Fibroblast of lung (primary cell): ENCODE measurements at regions not wholly inside any gene's neighbourhood (a gene's known extent, or its start where the extent isn't known, plus 50 kb on each side); places are given as distances from the start of the nearest gene placed in this dataset.

Experiments
- DNase-seq, 2 donors: peaks; one replicate each; pipeline versions ENCODE4 v3.0.0 to v3.0.0-alpha.2; 2010; ENCODE audit warnings: low read depth in 2 of 2
- H2AFZ ChIP-seq: 2 replicates; pipeline ENCODE4 v1.5.1; 2012; ENCODE audit warnings: low read length, control low read depth, inconsistent platforms
- H3K27ac ChIP-seq: 2 replicates; pipeline ENCODE4 v1.5.1; 2011; ENCODE audit warnings: low read length, control low read depth; ENCODE audit not compliant: insufficient read depth
- H3K27me3 ChIP-seq: 2 replicates; pipeline ENCODE4 v1.5.1; 2011; ENCODE audit warnings: mild to moderate bottlenecking, low read length; ENCODE audit not compliant: control insufficient read depth, insufficient read depth
- H3K36me3 ChIP-seq: 2 replicates; pipeline ENCODE4 v1.5.1; 2011; ENCODE audit warnings: low read length; ENCODE audit not compliant: control insufficient read depth, insufficient read depth
- H3K4me1 ChIP-seq: 2 replicates; pipeline ENCODE4 v1.5.1; 2011; ENCODE audit warnings: low read length; ENCODE audit not compliant: control insufficient read depth, insufficient read depth; ENCODE audit errors: extremely low read depth
- H3K4me2 ChIP-seq: 2 replicates; pipeline ENCODE4 v1.5.1; 2011; ENCODE audit warnings: low read length, control low read depth; ENCODE audit not compliant: insufficient read depth; ENCODE audit errors: extremely low read depth
- H3K4me3 ChIP-seq, 4 experiments: fragments of 200-600 bp in 1 of 4; sonication (generic) in 1 of 4; replicated peaks in 1 of 4; 2 replicates each; pipeline ENCODE4 v1.5.1; 2011 to 2016; ENCODE audit warnings: low read length in 4 of 4, low read depth in 3 of 4, mild to moderate bottlenecking in 3 of 4, control low read depth in 2 of 4, inconsistent platforms in 1 of 4, mixed read lengths in 1 of 4; ENCODE audit not compliant: insufficient read depth in 1 of 4; ENCODE audit errors: control extremely low read depth in 1 of 4
- H3K79me2 ChIP-seq: 2 replicates; pipeline ENCODE4 v1.5.1; 2012; ENCODE audit warnings: mild to moderate bottlenecking, low read length, inconsistent platforms; ENCODE audit not compliant: control insufficient read depth, insufficient read depth
- H3K9ac ChIP-seq: 2 replicates; pipeline ENCODE4 v1.5.1; 2011; ENCODE audit warnings: mild to moderate bottlenecking, low read length, control low read depth; ENCODE audit not compliant: insufficient read depth
- H3K9me3 ChIP-seq: 2 replicates; pipeline ENCODE4 v1.5.1; 2012; ENCODE audit warnings: low read depth, low read length; ENCODE audit not compliant: control insufficient read depth, insufficient read depth
- H4K20me1 ChIP-seq: 2 replicates; pipeline ENCODE4 v1.5.1; 2011; ENCODE audit warnings: low read length; ENCODE audit not compliant: control insufficient read depth, insufficient read depth; ENCODE audit errors: extremely low read depth
- CTCF ChIP-seq, 2 donors: IDR thresholded peaks in 1 of 2; conservative IDR thresholded peaks in 1 of 2; 1 replicate in 1 of 2; 2 replicates in 1 of 2; pipeline ENCODE4 v1.5.1; 2011 to 2012; ENCODE audit warnings: low read length in 2 of 2, control low read depth in 1 of 2, inconsistent platforms in 1 of 2, low read depth in 1 of 2, mild to moderate bottlenecking in 1 of 2
- EZH2 ChIP-seq: IDR thresholded peaks from 2 replicates; pipeline ENCODE4 v1.5.1; 2012; ENCODE audit warnings: low read length, control low read depth, mild to moderate bottlenecking; ENCODE audit errors: missing control alignments

GRCh38 chr5:34543687-34544086, 112.4 kb upstream of the RAI14 start:
- DNase-seq: no peak
- Histone ChIP-seq H3K4me1 (no peaks in the 10 kb centered on the region), H4K20me1 (no peaks in the 10 kb centered on the region), H2AFZ (no peak overlapping the region), H3K9ac (no peak overlapping the region), H3K79me2 (no peaks in the 10 kb centered on the region), H3K27ac (no peak overlapping the region), H3K4me2 (no peak overlapping the region), H3K9me3 (no peaks in the 10 kb centered on the region), H3K36me3 (no peaks in the 10 kb centered on the region), H3K27me3 (no peaks in the 10 kb centered on the region), H3K4me3 (no peak overlapping the region)
- TF ChIP-seq EZH2: no peak
- TF ChIP-seq CTCF (conservative IDR thresholded peaks at IDR 0.05 in 1 of 2, IDR thresholded peaks at IDR 0.05 in 1 of 2; ENCODE audit: low read depth in 1 of 2, low read length in 2 of 2): no peak

GRCh38 chr5:34544403-34544802, 111.7 kb upstream of the RAI14 start:
- H3K9me3 ChIP-seq: no peaks in the 10 kb centered on the region
- H3K36me3 ChIP-seq: no peaks in the 10 kb centered on the region
- H3K9ac ChIP-seq: no peak overlapping the region
- H3K4me1 ChIP-seq: no peaks in the 10 kb centered on the region
- H3K79me2 ChIP-seq: no peaks in the 10 kb centered on the region
- TF ChIP-seq CTCF (conservative IDR thresholded peaks at IDR 0.05 in 1 of 2, IDR thresholded peaks at IDR 0.05 in 1 of 2; ENCODE audit: low read depth in 1 of 2, low read length in 2 of 2) (no peak), EZH2 (no peak)
- no peaks in the 10 kb centered on the region for H4K20me1 ChIP-seq
- no peak for DNase-seq
- no peak overlapping the region for H3K4me2 ChIP-seq
- no peak overlapping the region for H3K4me3 ChIP-seq
- H3K27me3 ChIP-seq: no peaks in the 10 kb centered on the region
- H3K27ac ChIP-seq: no peak overlapping the region
- H2AFZ ChIP-seq: no peak overlapping the region

GRCh38 chr5:34545164-34545563, 111.0 kb upstream of the RAI14 start:
- Histone ChIP-seq H3K9me3 (no peaks in the 10 kb centered on the region), H3K36me3 (no peaks in the 10 kb centered on the region), H3K27ac (no peak overlapping the region), H3K4me3 (no peak overlapping the region), H3K4me1 (no peaks in the 10 kb centered on the region), H3K4me2 (no peak overlapping the region), H4K20me1 (no peaks in the 10 kb centered on the region), H3K9ac (no peak overlapping the region), H2AFZ (no peak overlapping the region), H3K79me2 (no peaks in the 10 kb centered on the region), H3K27me3 (no peaks in the 10 kb centered on the region)
- no peak for TF ChIP-seq EZH2
- TF ChIP-seq CTCF (conservative IDR thresholded peaks at IDR 0.05 in 1 of 2, IDR thresholded peaks at IDR 0.05 in 1 of 2; ENCODE audit: low read depth in 1 of 2, low read length in 2 of 2): no peak
- DNase-seq: no peak
